Epithelial cell of esophagus (primary cell): ENCODE measurements at regions not wholly inside any gene's neighbourhood (a gene's known extent, or its start where the extent isn't known, plus 50 kb on each side); places are given as distances from the start of the nearest gene placed in this dataset.

ENCODE experiments used
- DNase-seq: peaks from one replicate; pipeline ENCODE4 v3.0.0; 2010; ENCODE audit warnings: low read depth
- H3K4me3 ChIP-seq: 2 replicates; pipeline ENCODE4 v1.5.1; 2011; ENCODE audit warnings: mild to moderate bottlenecking, low read length, control low read depth
- CTCF ChIP-seq: IDR thresholded peaks from 2 replicates; pipeline ENCODE4 v1.5.1; 2011; ENCODE audit warnings: low read depth, mild to moderate bottlenecking, low read length, control low read depth, inconsistent platforms; ENCODE audit not compliant: insufficient read depth; ENCODE audit errors: missing control alignments

- TF ChIP-seq CTCF, result no peak
- H3K4me3 ChIP-seq, result no peak overlapping the region
- DNase-seq, result no peak
Measured at GRCh38 chr14:87784386-87784785, 208.6 kb downstream of the GALC start.

- no peak overlapping the region for H3K4me3 ChIP-seq
- DNase-seq, result no peak
- no peak for TF ChIP-seq CTCF
Measured at GRCh38 chr14:87783071-87783470, 209.9 kb downstream of the GALC start.

- no peak overlapping the region for H3K4me3 ChIP-seq
- no peak for DNase-seq
- no peak for TF ChIP-seq CTCF
Measured at GRCh38 chr14:87772854-87773253, 220.1 kb downstream of the GALC start.

- H3K4me3 ChIP-seq, result no peak overlapping the region
- DNase-seq, result no peak
- TF ChIP-seq CTCF, result no peak
Measured at GRCh38 chr14:87767567-87767901, 225.4 kb downstream of the GALC start.

- TF ChIP-seq CTCF, result no peak
- DNase-seq, result no peak
- H3K4me3 ChIP-seq, result no peak overlapping the region
Measured at GRCh38 chr14:87758876-87759275, 234.1 kb downstream of the GALC start.

GRCh38 chr14:87756661-87757060 lies 236.3 kb downstream of the GALC start:
- DNase-seq, result no peak
- H3K4me3 ChIP-seq, result no peak overlapping the region
- TF ChIP-seq CTCF, result no peak

GRCh38 chr14:87754520-87755223 lies 238.3 kb downstream of the GALC start:
- DNase-seq, result no peak
- no peak overlapping the region for H3K4me3 ChIP-seq
- no peak for TF ChIP-seq CTCF
